ENCODE measurements at regions not wholly inside any gene's neighbourhood (a gene's known extent, or its start where the extent isn't known, plus 50 kb on each side); places are given as distances from the start of the nearest gene placed in this dataset.
"Not testable (repeated sequence)": the region's sequence is repeated elsewhere in the genome, so short reads cannot be mapped to it uniquely, and the experiment has no call there.

DNA sequence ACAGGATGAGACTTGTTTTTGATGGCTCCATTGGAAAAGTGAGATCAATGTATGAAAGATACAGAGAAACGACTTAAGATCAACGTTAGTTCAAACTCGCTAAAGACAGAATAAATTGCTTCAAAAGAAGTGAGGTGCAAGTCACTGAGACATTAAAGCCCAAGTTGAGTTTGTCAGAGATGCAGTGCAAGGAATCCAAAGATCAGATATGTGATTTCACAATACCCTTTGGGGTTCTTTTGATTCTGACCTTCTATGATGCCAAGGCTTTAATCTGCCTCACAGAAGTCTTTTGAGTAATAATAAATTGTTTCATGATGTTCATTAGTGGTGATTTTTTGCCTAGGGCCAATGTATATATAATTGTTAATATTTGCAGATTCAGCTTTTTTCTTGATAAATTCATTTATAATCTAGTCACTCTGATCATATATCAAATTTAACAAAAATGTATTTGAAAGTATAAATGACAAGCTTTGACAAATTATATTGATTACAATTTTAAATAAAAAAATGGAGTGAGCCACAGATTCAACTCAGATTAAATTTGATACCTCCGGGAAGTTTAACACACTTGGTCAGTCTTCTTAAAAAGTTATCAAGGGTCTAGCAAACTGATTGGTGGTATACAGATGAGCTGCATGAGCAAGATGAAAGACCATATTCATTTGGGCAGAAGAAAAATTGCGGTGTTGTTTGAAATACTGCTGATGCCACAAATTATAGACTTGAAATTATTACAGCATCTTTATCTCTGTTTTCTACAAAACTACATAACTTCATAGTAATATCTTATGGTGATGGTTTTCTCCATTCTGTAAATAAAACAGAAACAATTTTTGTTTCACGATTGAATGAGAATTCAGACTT is 144.8 kb upstream of the FAR2 start:
- Mint-ChIP-seq H3K36me3 (no peaks in the 10 kb centered on the region), H3K4me3 (no peak overlapping the region), H3K4me1 (no peaks in the 10 kb centered on the region), H3K9me3 (peaks cover 3% of the 10 kb centered on the region), H3K27ac (no peak overlapping the region)
- no peak for DNase-seq (ENCODE audit: low spot score in 2 of 2)
- ATAC-seq = no peak

DNA sequence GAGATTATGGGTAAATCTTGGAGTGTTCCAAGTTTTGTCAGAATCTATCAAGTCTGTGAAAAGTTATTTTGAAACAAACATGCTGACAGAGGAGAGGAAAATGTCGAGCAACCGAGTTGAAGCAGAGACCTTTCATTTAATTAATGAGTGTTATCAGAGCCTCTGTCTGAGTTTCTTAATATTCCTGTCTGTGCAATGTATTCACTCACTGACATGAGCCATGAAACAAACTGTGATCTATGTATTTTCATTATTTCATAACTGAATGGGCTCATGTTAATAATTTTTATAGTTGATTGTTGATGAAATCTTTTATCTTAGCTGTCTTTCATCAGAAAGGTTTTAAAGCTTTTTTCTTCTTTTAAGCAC is 144.2 kb upstream of the FAR2 start:
- no peak overlapping the region for H3K4me3 Mint-ChIP-seq
- H3K4me1 Mint-ChIP-seq = no peaks in the 10 kb centered on the region
- no peaks in the 10 kb centered on the region for H3K36me3 Mint-ChIP-seq
- no peak for ATAC-seq
- no peak overlapping the region for H3K27ac Mint-ChIP-seq
- H3K9me3 Mint-ChIP-seq = peaks cover 3% of the 10 kb centered on the region
- DNase-seq (ENCODE audit: low spot score in 2 of 2) = no peak

GRCh38 chr12:29008786-29009185 is 140.3 kb upstream of the FAR2 start:
- H3K36me3 Mint-ChIP-seq = no peaks in the 10 kb centered on the region
- ATAC-seq = no peak
- H3K4me1 Mint-ChIP-seq = no peaks in the 10 kb centered on the region
- peaks cover 3% of the 10 kb centered on the region for H3K9me3 Mint-ChIP-seq
- no peak overlapping the region for H3K4me3 Mint-ChIP-seq
- no peak overlapping the region for H3K27ac Mint-ChIP-seq
- no peak for DNase-seq (ENCODE audit: low spot score in 2 of 2)

DNA sequence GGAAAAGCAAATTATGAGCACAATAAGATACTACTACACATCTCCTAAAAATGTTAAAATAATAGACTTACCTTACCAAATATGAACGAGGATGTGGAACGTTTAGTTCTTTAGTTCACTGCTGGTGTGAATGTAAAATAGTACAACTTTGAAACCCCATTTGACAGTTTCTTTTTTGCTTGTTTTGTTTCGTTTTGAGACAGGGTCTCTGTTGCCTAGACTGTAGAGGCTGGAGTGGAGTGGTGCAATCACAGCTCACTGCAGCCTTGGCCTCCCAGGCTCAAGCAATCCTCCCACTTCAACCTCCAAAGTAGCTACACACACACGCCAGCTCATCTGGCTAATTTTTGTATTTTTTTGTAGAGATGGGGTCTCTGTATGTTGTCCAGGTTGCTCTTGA is 136.4 kb upstream of the FAR2 start:
- no peak overlapping the region for H3K4me3 Mint-ChIP-seq
- ATAC-seq (peak; percentile 51), DNase-seq (ENCODE audit: low spot score in 2 of 2) (no peak)
- no peak overlapping the region for H3K27ac Mint-ChIP-seq
- H3K36me3 Mint-ChIP-seq = no peaks in the 10 kb centered on the region
- H3K9me3 Mint-ChIP-seq = no peaks in the 10 kb centered on the region
- no peaks in the 10 kb centered on the region for H3K4me1 Mint-ChIP-seq

GRCh38 chr12:29017532-29017931 is 131.5 kb upstream of the FAR2 start:
- H3K9me3 Mint-ChIP-seq; H3K4me1 Mint-ChIP-seq; ATAC-seq; H3K27ac Mint-ChIP-seq; H3K4me3 Mint-ChIP-seq; H3K36me3 Mint-ChIP-seq; DNase-seq (ENCODE audit: low spot score in 2 of 2): not testable (repeated sequence)

DNA sequence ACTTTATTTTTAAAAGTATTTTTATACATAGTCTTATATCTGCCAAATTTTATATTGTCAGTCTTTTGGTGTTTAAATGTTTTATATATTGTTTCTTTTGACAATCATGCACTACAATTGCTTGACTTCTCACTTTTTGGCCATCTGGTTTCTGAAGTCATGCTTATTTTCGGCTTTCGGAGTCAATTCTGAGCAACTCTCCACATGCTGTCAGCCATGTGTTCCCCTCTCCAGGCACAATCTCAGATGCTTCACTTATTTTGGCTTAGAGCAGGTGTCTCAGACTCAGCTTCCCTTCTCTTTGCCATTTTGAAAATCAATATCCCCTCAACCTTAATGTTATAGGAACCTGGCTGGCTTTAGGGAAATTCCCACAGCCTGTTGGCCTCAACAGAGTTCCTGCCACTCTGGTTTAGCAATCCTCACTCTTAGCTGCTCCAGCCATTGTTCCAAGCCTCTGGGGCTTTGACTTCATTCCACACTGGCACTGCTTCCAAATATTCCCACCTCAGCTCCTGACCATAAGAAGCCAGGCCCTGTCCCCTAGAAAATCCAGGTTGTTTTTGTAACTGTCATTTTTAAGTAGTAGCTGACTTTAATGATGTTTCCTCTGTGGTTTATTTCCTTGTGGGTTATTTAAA is 125.5 kb upstream of the FAR2 start:
- Mint-ChIP-seq H3K4me1 (no peaks in the 10 kb centered on the region), H3K36me3 (no peaks in the 10 kb centered on the region), H3K4me3 (no peak overlapping the region), H3K9me3 (no peaks in the 10 kb centered on the region), H3K27ac (no peak overlapping the region)
- DNase-seq (ENCODE audit: low spot score in 2 of 2) (no peak), ATAC-seq (no peak)

GRCh38 chr12:29024117-29024516 is 125.0 kb upstream of the FAR2 start:
- Mint-ChIP-seq H3K9me3 (no peaks in the 10 kb centered on the region), H3K4me1 (no peaks in the 10 kb centered on the region), H3K27ac (no peak overlapping the region), H3K36me3 (no peaks in the 10 kb centered on the region), H3K4me3 (no peak overlapping the region)
- DNase-seq (ENCODE audit: low spot score in 2 of 2) (no peak), ATAC-seq (no peak)

- Mint-ChIP-seq H3K4me1 (no peaks in the 10 kb centered on the region), H3K27ac (no peak overlapping the region), H3K36me3 (no peaks in the 10 kb centered on the region), H3K9me3 (no peaks in the 10 kb centered on the region), H3K4me3 (no peak overlapping the region)
- no peak for DNase-seq (ENCODE audit: low spot score in 2 of 2)
- ATAC-seq = no peak
Observed at GRCh38 chr12:29025937-29026336, 123.1 kb upstream of the FAR2 start.

GRCh38 chr12:29026419-29026818 is 122.7 kb upstream of the FAR2 start:
- no peak overlapping the region for H3K27ac Mint-ChIP-seq
- H3K9me3 Mint-ChIP-seq = no peaks in the 10 kb centered on the region
- ATAC-seq (no peak), DNase-seq (ENCODE audit: low spot score in 2 of 2) (no peak)
- no peak overlapping the region for H3K4me3 Mint-ChIP-seq
- no peaks in the 10 kb centered on the region for H3K36me3 Mint-ChIP-seq
- H3K4me1 Mint-ChIP-seq = no peaks in the 10 kb centered on the region

GRCh38 chr12:29029484-29029883 is 119.6 kb upstream of the FAR2 start:
- H3K4me3 Mint-ChIP-seq; DNase-seq (ENCODE audit: low spot score in 2 of 2); H3K4me1 Mint-ChIP-seq; ATAC-seq; H3K36me3 Mint-ChIP-seq; H3K9me3 Mint-ChIP-seq; H3K27ac Mint-ChIP-seq: not testable (repeated sequence)

GRCh38 chr12:29030006-29030405 is 119.1 kb upstream of the FAR2 start:
- ATAC-seq = no peak
- no peaks in the 10 kb centered on the region for H3K9me3 Mint-ChIP-seq
- DNase-seq (ENCODE audit: low spot score in 2 of 2) = no peak
- H3K36me3 Mint-ChIP-seq = no peaks in the 10 kb centered on the region
- H3K27ac Mint-ChIP-seq = no peak overlapping the region
- no peaks in the 10 kb centered on the region for H3K4me1 Mint-ChIP-seq
- H3K4me3 Mint-ChIP-seq = no peak overlapping the region

- H3K27ac Mint-ChIP-seq = no peak overlapping the region
- ATAC-seq (no peak), DNase-seq (ENCODE audit: low spot score in 2 of 2) (no peak)
- no peaks in the 10 kb centered on the region for H3K4me1 Mint-ChIP-seq
- no peaks in the 10 kb centered on the region for H3K9me3 Mint-ChIP-seq
- H3K4me3 Mint-ChIP-seq = no peak overlapping the region
- H3K36me3 Mint-ChIP-seq = no peaks in the 10 kb centered on the region
Observed at GRCh38 chr12:29032446-29032845, 116.6 kb upstream of the FAR2 start.

GRCh38 chr12:29033519-29033918 is 115.6 kb upstream of the FAR2 start:
- ATAC-seq = no peak
- no peaks in the 10 kb centered on the region for H3K9me3 Mint-ChIP-seq
- H3K27ac Mint-ChIP-seq = no peak overlapping the region
- no peaks in the 10 kb centered on the region for H3K4me1 Mint-ChIP-seq
- H3K4me3 Mint-ChIP-seq = no peak overlapping the region
- no peaks in the 10 kb centered on the region for H3K36me3 Mint-ChIP-seq
- DNase-seq (ENCODE audit: low spot score in 2 of 2) = no peak

DNA sequence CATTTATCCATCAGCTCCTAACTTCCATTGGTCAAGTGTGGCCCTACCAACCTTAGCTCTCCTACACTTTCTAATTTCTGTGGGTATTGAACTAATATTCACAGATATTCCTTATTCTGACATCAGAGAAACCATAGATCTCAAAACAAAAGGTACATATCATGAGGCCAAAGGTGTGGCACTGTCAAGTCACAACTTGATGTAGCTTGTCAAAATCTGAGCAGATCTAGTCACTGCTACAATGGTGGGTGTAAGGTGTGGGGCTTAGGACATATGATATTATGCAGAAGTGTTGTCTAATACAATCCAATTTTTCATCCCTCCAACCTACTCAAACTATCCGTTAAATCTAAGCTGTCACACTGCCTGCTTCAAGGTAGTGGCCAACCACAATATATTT is 114.0 kb upstream of the FAR2 start:
- Mint-ChIP-seq H3K36me3 (no peaks in the 10 kb centered on the region), H3K27ac (no peak overlapping the region), H3K4me1 (no peaks in the 10 kb centered on the region), H3K9me3 (no peaks in the 10 kb centered on the region), H3K4me3 (no peak overlapping the region)
- ATAC-seq (no peak), DNase-seq (ENCODE audit: low spot score in 2 of 2) (no peak)

DNA sequence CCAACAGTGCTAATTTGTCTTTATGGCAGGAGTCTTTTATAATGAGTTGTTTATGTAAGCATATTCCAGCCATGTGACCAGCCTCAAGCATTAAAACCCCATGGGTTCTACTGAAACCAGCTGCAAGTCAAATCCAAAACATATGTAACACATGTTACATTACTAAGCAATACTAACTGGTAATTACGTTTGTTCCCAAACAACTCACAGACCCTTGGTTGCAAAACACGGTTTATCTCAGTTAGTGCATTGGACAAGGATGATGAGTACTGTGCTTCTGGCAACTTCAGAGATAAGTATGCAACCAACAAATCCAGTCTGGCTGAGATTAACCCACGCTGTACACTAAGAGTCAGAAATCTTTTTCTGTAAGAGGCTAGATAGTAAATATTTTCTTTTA is 110.1 kb upstream of the FAR2 start:
- ATAC-seq (no peak), DNase-seq (ENCODE audit: low spot score in 2 of 2) (no peak)
- no peak overlapping the region for H3K4me3 Mint-ChIP-seq

GRCh38 chr12:29041621-29042020 is 107.5 kb upstream of the FAR2 start:
- H3K27ac Mint-ChIP-seq = no peak overlapping the region

More for the DNA sequence above, 110.1 kb upstream of the FAR2 start:
- Mint-ChIP-seq H3K4me1 (no peaks in the 10 kb centered on the region), H3K36me3 (no peaks in the 10 kb centered on the region), H3K9me3 (no peaks in the 10 kb centered on the region), H3K27ac (no peak overlapping the region)

More at GRCh38 chr12:29041621-29042020, 107.5 kb upstream of the FAR2 start:
- Mint-ChIP-seq H3K4me3 (no peak overlapping the region), H3K4me1 (no peaks in the 10 kb centered on the region), H3K36me3 (no peaks in the 10 kb centered on the region), H3K9me3 (no peaks in the 10 kb centered on the region)
- ATAC-seq (no peak), DNase-seq (ENCODE audit: low spot score in 2 of 2) (no peak)

All from stimulated activated effector memory CD8-positive, alpha-beta T cell treated with anti-CD3 and anti-CD28 coated beads, Interleukin-12 subunit alpha, Interleukin-12 subunit beta, amount 100 ng/mL, for 72 hours (primary cell).